SK-N-MC (cell line): ENCODE measurements at regions not wholly inside any gene's neighbourhood (a gene's known extent, or its start where the extent isn't known, plus 50 kb on each side); places are given as distances from the start of the nearest gene placed in this dataset.

ENCODE experiments used
- DNase-seq: peaks from one replicate; pipeline ENCODE4 v3.0.0-alpha.2; 2011; ENCODE audit warnings: low read depth, low spot score
- H3K27ac ChIP-seq: fragments of 200-600 bp; sonication (generic); 2 replicates; pipeline ENCODE4 v1.5.1; 2016; ENCODE audit warnings: mixed run types
- H3K36me3 ChIP-seq: fragments of 200-600 bp; sonication (generic); 2 replicates; pipeline ENCODE4 v1.6.1; 2017; ENCODE audit warnings: antibody characterized with exemption, low read length, mixed read lengths; ENCODE audit not compliant: insufficient read depth
- H3K4me3 ChIP-seq: fragments of 200-600 bp; sonication (generic); 2 replicates; pipeline ENCODE4 v1.5.1; 2016
- H3K9ac ChIP-seq: fragments of 200-600 bp; sonication (generic); 2 replicates; pipeline ENCODE4 v1.8.0; 2017; ENCODE audit warnings: mixed run types, mixed read lengths; ENCODE audit not compliant: insufficient read length
- H3K9me3 ChIP-seq: fragments of 200-600 bp; sonication (generic); 2 replicates; pipeline ENCODE4 v1.6.1; 2017; ENCODE audit warnings: low read depth, mild to moderate bottlenecking, antibody characterized with exemption, low read length, moderate library complexity, mixed read lengths
- EZH2 ChIP-seq: fragments of 200-600 bp; sonication (generic); IDR thresholded peaks from one replicate; pipeline ENCODE4 v1.6.1; 2017; ENCODE audit warnings: antibody characterized with exemption
- FOXP2 ChIP-seq: optimal IDR thresholded peaks from 2 replicates; pipeline ENCODE3; 2011; ENCODE audit warnings: mild to moderate bottlenecking, moderate library complexity; ENCODE audit not compliant: insufficient read depth; ENCODE audit errors: extremely low read length, control extremely low read depth
- POLR2AphosphoS5 ChIP-seq: IDR thresholded peaks from 2 replicates; pipeline ENCODE4 v1.6.1; 2012; ENCODE audit warnings: mild to moderate bottlenecking, low read depth, low read length, borderline replicate concordance

GRCh38 chr5:172503925-172504700 is 49.8 kb upstream of the SH3PXD2B start:
- H3K27ac ChIP-seq, result no peak overlapping the region
- TF ChIP-seq POLR2AphosphoS5 (no peak), EZH2 (no peak), FOXP2 (no peak)
- no peak overlapping the region for H3K9ac ChIP-seq
- no peak overlapping the region for H3K4me3 ChIP-seq
- H3K36me3 ChIP-seq, result no peaks in the 10 kb centered on the region
- no peaks in the 10 kb centered on the region for H3K9me3 ChIP-seq
- no peak for DNase-seq
